Body of pancreas (tissue), 4 donors: ENCODE measurements at regions not wholly inside any gene's neighbourhood (a gene's known extent, or its start where the extent isn't known, plus 50 kb on each side); places are given as distances from the start of the nearest gene placed in this dataset.

Experiments
- CTCF ChIP-seq, 7 experiments: fragments of 450-650 bp in 4 of 7; fragments of 200-600 bp in 3 of 7; sonication (generic) in 3 of 7; IDR thresholded peaks; one replicate each; pipeline ENCODE4 v1.5.1; 2016 to 2019; ENCODE audit warnings: antibody characterized with exemption in 7 of 7
- POLR2A ChIP-seq, 3 donors: fragments of 450-650 bp; IDR thresholded peaks; one replicate each; pipeline ENCODE4 v1.6.1; 2016; ENCODE audit warnings: antibody characterized with exemption in 3 of 3, mild to moderate bottlenecking in 2 of 3

GRCh38 chr9:30997291-30997690 lies 1387.2 kb upstream of the ACO1 start:
- TF ChIP-seq CTCF (IDR thresholded peaks at IDR 0.05) (no peak), POLR2A (IDR thresholded peaks at IDR 0.05) (no peak)
